ENCODE measurements at regions not wholly inside any gene's neighbourhood (a gene's known extent, or its start where the extent isn't known, plus 50 kb on each side); places are given as distances from the start of the nearest gene placed in this dataset.

DNA sequence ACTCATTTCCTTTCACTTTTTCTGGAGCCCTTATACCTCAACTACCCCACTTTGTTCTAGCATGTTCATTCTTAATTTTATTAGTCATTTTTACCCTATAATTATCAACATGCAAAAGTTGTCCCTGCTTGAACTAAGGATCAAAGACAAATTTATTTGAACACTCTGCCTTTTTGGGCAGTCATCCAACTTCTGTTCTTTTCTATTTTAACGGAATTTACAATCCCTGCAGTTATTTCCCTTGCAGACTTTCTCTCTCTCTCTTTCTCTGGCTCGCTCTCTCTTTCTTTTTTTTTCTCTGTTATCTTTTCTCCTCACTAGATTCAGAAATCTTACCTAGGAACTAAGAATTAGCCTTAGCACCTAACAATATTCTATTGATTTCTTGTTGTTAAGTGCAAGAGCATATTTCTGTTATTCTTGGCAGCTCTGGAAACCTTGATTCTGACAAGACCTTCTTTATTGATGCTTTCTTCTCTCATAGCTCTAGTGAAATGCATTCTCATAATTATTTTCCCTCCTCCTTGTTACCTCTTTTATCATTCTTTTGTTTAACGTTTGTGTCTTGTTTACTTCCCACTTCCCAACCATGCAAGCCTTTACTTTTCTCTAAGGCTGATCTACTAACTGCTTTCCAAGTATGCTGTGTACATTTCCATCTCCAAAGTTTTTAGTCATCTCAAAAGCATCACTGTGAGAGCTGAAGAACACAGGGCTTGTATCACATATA lies 951.6 kb downstream of the DIPK2A start:
- TF ChIP-seq CREB1 (CRISPR knock-in tag; IDR thresholded peaks at IDR 0.05; ENCODE audit: low read depth) (no peak), POLR2AphosphoS5 (IDR thresholded peaks at IDR 0.05; ENCODE audit: low read depth) (no peak), NANOG (IDR thresholded peaks at IDR 0.05; ENCODE audit: borderline replicate concordance) (no peak), STAT1 (IDR thresholded peaks at IDR 0.05; ENCODE audit: unreplicated experiment) (no peak), JUNB (IDR thresholded peaks at IDR 0.05; ENCODE audit: unreplicated experiment) (no peak), ZNF114 (CRISPR knock-in tag; IDR thresholded peaks at IDR 0.05) (no peak), EZH2phosphoT487 (IDR thresholded peaks at IDR 0.05; ENCODE audit: unreplicated experiment) (no peak), EZH2 (IDR thresholded peaks at IDR 0.05; ENCODE audit: low read depth, unreplicated experiment) (no peak), ZNF331 (CRISPR knock-in tag; IDR thresholded peaks at IDR 0.05; ENCODE audit: low read depth) (no peak)
- TF ChIP-seq, protein P1, sequence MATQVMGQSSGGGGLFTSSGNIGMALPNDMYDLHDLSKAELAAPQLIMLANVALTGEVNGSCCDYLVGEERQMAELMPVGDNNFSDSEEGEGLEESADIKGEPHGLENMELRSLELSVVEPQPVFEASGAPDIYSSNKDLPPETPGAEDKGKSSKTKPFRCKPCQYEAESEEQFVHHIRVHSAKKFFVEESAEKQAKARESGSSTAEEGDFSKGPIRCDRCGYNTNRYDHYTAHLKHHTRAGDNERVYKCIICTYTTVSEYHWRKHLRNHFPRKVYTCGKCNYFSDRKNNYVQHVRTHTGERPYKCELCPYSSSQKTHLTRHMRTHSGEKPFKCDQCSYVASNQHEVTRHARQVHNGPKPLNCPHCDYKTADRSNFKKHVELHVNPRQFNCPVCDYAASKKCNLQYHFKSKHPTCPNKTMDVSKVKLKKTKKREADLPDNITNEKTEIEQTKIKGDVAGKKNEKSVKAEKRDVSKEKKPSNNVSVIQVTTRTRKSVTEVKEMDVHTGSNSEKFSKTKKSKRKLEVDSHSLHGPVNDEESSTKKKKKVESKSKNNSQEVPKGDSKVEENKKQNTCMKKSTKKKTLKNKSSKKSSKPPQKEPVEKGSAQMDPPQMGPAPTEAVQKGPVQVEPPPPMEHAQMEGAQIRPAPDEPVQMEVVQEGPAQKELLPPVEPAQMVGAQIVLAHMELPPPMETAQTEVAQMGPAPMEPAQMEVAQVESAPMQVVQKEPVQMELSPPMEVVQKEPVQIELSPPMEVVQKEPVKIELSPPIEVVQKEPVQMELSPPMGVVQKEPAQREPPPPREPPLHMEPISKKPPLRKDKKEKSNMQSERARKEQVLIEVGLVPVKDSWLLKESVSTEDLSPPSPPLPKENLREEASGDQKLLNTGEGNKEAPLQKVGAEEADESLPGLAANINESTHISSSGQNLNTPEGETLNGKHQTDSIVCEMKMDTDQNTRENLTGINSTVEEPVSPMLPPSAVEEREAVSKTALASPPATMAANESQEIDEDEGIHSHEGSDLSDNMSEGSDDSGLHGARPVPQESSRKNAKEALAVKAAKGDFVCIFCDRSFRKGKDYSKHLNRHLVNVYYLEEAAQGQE (IDR thresholded peaks at IDR 0.05; ENCODE audit: unreplicated experiment), result no peak
- TF ChIP-seq, protein P2, sequence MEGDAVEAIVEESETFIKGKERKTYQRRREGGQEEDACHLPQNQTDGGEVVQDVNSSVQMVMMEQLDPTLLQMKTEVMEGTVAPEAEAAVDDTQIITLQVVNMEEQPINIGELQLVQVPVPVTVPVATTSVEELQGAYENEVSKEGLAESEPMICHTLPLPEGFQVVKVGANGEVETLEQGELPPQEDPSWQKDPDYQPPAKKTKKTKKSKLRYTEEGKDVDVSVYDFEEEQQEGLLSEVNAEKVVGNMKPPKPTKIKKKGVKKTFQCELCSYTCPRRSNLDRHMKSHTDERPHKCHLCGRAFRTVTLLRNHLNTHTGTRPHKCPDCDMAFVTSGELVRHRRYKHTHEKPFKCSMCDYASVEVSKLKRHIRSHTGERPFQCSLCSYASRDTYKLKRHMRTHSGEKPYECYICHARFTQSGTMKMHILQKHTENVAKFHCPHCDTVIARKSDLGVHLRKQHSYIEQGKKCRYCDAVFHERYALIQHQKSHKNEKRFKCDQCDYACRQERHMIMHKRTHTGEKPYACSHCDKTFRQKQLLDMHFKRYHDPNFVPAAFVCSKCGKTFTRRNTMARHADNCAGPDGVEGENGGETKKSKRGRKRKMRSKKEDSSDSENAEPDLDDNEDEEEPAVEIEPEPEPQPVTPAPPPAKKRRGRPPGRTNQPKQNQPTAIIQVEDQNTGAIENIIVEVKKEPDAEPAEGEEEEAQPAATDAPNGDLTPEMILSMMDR (conservative IDR thresholded peaks at IDR 0.05; ENCODE audit: low read depth in 2 of 2), result no peak
- TF ChIP-seq, protein P3, sequence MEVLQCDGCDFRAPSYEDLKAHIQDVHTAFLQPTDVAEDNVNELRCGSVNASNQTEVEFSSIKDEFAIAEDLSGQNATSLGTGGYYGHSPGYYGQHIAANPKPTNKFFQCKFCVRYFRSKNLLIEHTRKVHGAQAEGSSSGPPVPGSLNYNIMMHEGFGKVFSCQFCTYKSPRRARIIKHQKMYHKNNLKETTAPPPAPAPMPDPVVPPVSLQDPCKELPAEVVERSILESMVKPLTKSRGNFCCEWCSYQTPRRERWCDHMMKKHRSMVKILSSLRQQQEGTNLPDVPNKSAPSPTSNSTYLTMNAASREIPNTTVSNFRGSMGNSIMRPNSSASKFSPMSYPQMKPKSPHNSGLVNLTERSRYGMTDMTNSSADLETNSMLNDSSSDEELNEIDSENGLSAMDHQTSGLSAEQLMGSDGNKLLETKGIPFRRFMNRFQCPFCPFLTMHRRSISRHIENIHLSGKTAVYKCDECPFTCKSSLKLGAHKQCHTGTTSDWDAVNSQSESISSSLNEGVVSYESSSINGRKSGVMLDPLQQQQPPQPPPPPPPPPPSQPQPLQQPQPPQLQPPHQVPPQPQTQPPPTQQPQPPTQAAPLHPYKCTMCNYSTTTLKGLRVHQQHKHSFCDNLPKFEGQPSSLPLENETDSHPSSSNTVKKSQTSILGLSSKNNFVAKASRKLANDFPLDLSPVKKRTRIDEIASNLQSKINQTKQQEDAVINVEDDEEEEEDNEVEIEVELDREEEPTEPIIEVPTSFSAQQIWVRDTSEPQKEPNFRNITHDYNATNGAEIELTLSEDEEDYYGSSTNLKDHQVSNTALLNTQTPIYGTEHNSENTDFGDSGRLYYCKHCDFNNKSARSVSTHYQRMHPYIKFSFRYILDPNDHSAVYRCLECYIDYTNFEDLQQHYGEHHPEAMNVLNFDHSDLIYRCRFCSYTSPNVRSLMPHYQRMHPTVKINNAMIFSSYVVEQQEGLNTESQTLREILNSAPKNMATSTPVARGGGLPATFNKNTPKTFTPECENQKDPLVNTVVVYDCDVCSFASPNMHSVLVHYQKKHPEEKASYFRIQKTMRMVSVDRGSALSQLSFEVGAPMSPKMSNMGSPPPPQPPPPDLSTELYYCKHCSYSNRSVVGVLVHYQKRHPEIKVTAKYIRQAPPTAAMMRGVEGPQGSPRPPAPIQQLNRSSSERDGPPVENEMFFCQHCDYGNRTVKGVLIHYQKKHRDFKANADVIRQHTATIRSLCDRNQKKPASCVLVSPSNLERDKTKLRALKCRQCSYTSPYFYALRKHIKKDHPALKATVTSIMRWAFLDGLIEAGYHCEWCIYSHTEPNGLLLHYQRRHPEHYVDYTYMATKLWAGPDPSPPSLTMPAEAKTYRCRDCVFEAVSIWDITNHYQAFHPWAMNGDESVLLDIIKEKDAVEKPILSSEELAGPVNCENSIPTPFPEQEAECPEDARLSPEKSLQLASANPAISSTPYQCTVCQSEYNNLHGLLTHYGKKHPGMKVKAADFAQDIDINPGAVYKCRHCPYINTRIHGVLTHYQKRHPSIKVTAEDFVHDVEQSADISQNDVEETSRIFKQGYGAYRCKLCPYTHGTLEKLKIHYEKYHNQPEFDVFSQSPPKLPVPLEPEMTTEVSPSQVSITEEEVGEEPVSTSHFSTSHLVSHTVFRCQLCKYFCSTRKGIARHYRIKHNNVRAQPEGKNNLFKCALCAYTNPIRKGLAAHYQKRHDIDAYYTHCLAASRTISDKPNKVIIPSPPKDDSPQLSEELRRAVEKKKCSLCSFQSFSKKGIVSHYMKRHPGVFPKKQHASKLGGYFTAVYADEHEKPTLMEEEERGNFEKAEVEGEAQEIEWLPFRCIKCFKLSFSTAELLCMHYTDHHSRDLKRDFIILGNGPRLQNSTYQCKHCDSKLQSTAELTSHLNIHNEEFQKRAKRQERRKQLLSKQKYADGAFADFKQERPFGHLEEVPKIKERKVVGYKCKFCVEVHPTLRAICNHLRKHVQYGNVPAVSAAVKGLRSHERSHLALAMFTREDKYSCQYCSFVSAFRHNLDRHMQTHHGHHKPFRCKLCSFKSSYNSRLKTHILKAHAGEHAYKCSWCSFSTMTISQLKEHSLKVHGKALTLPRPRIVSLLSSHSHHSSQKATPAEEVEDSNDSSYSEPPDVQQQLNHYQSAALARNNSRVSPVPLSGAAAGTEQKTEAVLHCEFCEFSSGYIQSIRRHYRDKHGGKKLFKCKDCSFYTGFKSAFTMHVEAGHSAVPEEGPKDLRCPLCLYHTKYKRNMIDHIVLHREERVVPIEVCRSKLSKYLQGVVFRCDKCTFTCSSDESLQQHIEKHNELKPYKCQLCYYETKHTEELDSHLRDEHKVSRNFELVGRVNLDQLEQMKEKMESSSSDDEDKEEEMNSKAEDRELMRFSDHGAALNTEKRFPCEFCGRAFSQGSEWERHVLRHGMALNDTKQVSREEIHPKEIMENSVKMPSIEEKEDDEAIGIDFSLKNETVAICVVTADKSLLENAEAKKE (CRISPR knock-in tag; IDR thresholded peaks at IDR 0.05), result no peak
- TF ChIP-seq, protein P4, sequence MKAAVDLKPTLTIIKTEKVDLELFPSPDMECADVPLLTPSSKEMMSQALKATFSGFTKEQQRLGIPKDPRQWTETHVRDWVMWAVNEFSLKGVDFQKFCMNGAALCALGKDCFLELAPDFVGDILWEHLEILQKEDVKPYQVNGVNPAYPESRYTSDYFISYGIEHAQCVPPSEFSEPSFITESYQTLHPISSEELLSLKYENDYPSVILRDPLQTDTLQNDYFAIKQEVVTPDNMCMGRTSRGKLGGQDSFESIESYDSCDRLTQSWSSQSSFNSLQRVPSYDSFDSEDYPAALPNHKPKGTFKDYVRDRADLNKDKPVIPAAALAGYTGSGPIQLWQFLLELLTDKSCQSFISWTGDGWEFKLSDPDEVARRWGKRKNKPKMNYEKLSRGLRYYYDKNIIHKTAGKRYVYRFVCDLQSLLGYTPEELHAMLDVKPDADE (IDR thresholded peaks at IDR 0.05), result no peak
- no peak for ATAC-seq
- Mint-ChIP-seq H3K4me1 (no peaks in the 10 kb centered on the region), H3K9me3 (peaks cover 7% of the 10 kb centered on the region; the same call in 1 of the 3 replicates), H3K27me3 (ENCODE audit: insufficient read depth, low read depth, poor library complexity) (peaks cover 1% of the 10 kb centered on the region), H3K27ac (no peak overlapping the region), H3K36me3 (ENCODE audit: low read depth) (0 out of 3 replicates have a peak, but pooled peaks cover 3% of the 10 kb centered on the region), H3K4me3 (no peak overlapping the region)
- Histone ChIP-seq H3K9me2 (ENCODE audit: insufficient read depth) (no peaks in the 10 kb centered on the region), H3K4me3 (no peak overlapping the region), H3K79me2 (replicated peaks; ENCODE audit: insufficient read depth) (no peaks in the 10 kb centered on the region), H3K36me3 (ENCODE audit: insufficient read depth) (no peaks in the 10 kb centered on the region), H3K4me2 (no peak overlapping the region), H2AFZ (no peak overlapping the region), H3K27ac (ENCODE audit: low read depth) (no peak overlapping the region), H3F3A (replicated peaks; ENCODE audit: low read depth) (no peaks in the 10 kb centered on the region), H4K20me1 (replicated peaks; ENCODE audit: insufficient read depth) (no peaks in the 10 kb centered on the region), H3K27me3 (ENCODE audit: insufficient read depth) (no peaks in the 10 kb centered on the region), H3K4me1 (ENCODE audit: insufficient read depth) (no peaks in the 10 kb centered on the region)
- DNase-seq (ENCODE audit: low spot score), result no peak
